ENCODE measurements at regions not wholly inside any gene's neighbourhood (a gene's known extent, or its start where the extent isn't known, plus 50 kb on each side); places are given as distances from the start of the nearest gene placed in this dataset.

- TF ChIP-seq POLR2AphosphoS5 (IDR thresholded peaks at IDR 0.05; ENCODE audit: insufficient read depth in 1 of 2, low read depth in 1 of 2) (no peak), CTCF (IDR thresholded peaks at IDR 0.05) (no peak)
Observed at GRCh38 chr17:72412650-72413076, 291.8 kb downstream of the SOX9 start.

Measured in vagina (tissue), 2 donors.